T-helper 2 cell (primary cell): ENCODE measurements at regions not wholly inside any gene's neighbourhood (a gene's known extent, or its start where the extent isn't known, plus 50 kb on each side); places are given as distances from the start of the nearest gene placed in this dataset.

Source experiments
- DNase-seq, 5 experiments: peaks; one replicate each; pipeline versions ENCODE4 v3.0.0 to v3.0.0-alpha.2; 2012 to 2022

- no peak for DNase-seq
Measured at GRCh38 chr16:86202267-86202666, 303.3 kb downstream of the IRF8 start.

GRCh38 chr16:86202760-86203426, 303.9 kb downstream of the IRF8 start:
- no peak for DNase-seq

GRCh38 chr16:86203557-86204275, 304.8 kb downstream of the IRF8 start:
- no peak for DNase-seq

- DNase-seq = no peak
Measured at GRCh38 chr16:86205521-86206245, 304.6 kb upstream of the FOXF1 start.

GRCh38 chr16:86207350-86207749, 303.0 kb upstream of the FOXF1 start:
- no peak for DNase-seq

- DNase-seq = no peak
Measured at GRCh38 chr16:86209202-86209601, 301.1 kb upstream of the FOXF1 start.

GRCh38 chr16:86210403-86211193, 299.7 kb upstream of the FOXF1 start:
- DNase-seq = no peak

- DNase-seq = no peak
Measured at GRCh38 chr16:86211265-86211664, 299.1 kb upstream of the FOXF1 start.

- no peak for DNase-seq
Measured at GRCh38 chr16:86211800-86212199, 298.5 kb upstream of the FOXF1 start.

GRCh38 chr16:86212706-86213436, 297.5 kb upstream of the FOXF1 start:
- DNase-seq = no peak

GRCh38 chr16:86213437-86214205, 296.7 kb upstream of the FOXF1 start:
- DNase-seq = no peak

GRCh38 chr16:86214326-86215232, 295.7 kb upstream of the FOXF1 start:
- DNase-seq = no peak

GRCh38 chr16:86215233-86215978, 294.9 kb upstream of the FOXF1 start:
- DNase-seq = no peak

GRCh38 chr16:86215979-86216585, 294.2 kb upstream of the FOXF1 start:
- DNase-seq = no peak

- DNase-seq = no peak
Measured at GRCh38 chr16:86216591-86216990, 293.7 kb upstream of the FOXF1 start.

- DNase-seq = no peak
Measured at GRCh38 chr16:86217001-86217890, 293.1 kb upstream of the FOXF1 start.

GRCh38 chr16:86217891-86218270, 292.4 kb upstream of the FOXF1 start:
- no peak for DNase-seq
